ENCODE measurements at regions not wholly inside any gene's neighbourhood (a gene's known extent, or its start where the extent isn't known, plus 50 kb on each side); places are given as distances from the start of the nearest gene placed in this dataset.

DNA sequence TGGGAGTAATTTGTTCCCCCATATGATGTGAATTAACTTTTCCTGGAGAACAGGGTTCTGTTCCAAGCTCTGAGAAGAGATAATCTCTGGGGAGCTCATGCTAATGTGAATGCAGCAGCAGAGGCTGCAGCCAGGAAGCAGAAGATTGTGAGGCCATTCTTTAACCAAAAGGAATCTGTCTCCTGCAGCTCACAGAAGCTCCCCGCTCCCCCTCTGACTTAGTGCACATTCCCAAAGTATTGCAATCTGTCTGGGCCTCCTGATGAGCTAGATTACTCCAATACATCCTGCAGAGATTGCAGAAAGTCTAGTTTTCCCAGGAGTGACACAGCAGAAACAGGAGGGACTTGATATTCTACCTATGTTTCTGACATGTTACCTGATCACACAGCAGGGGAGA lies 420.6 kb upstream of the FAT3 start:
- TF ChIP-seq EZH2 (IDR thresholded peaks at IDR 0.05; ENCODE audit: borderline replicate concordance, low read depth, low read length, severe bottlenecking) = no peak
- TF ChIP-seq, protein P1, sequence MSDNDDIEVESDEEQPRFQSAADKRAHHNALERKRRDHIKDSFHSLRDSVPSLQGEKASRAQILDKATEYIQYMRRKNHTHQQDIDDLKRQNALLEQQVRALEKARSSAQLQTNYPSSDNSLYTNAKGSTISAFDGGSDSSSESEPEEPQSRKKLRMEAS (IDR thresholded peaks at IDR 0.05; ENCODE audit: insufficient read depth, insufficient read length) = no peak
- TF ChIP-seq, protein P2, sequence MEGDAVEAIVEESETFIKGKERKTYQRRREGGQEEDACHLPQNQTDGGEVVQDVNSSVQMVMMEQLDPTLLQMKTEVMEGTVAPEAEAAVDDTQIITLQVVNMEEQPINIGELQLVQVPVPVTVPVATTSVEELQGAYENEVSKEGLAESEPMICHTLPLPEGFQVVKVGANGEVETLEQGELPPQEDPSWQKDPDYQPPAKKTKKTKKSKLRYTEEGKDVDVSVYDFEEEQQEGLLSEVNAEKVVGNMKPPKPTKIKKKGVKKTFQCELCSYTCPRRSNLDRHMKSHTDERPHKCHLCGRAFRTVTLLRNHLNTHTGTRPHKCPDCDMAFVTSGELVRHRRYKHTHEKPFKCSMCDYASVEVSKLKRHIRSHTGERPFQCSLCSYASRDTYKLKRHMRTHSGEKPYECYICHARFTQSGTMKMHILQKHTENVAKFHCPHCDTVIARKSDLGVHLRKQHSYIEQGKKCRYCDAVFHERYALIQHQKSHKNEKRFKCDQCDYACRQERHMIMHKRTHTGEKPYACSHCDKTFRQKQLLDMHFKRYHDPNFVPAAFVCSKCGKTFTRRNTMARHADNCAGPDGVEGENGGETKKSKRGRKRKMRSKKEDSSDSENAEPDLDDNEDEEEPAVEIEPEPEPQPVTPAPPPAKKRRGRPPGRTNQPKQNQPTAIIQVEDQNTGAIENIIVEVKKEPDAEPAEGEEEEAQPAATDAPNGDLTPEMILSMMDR (IDR thresholded peaks at IDR 0.05; ENCODE audit: extremely low read depth in 1 of 2, insufficient read depth in 1 of 2, low read depth in 1 of 2, low read length in 2 of 2) = no peak
- no peak for TF ChIP-seq POLR2AphosphoS5 (IDR thresholded peaks at IDR 0.05; ENCODE audit: insufficient read depth, low read depth, low read length)
- TF ChIP-seq POLR2A (IDR thresholded peaks at IDR 0.05; ENCODE audit: low read depth, low read length) = no peak
- no peak for TF ChIP-seq FOS (IDR thresholded peaks at IDR 0.05; ENCODE audit: borderline replicate concordance, insufficient read depth, low read length)
- no peak for TF ChIP-seq MYC (IDR thresholded peaks at IDR 0.05; ENCODE audit: low read depth, low read length)
- no peak for TF ChIP-seq JUN (IDR thresholded peaks at IDR 0.05; ENCODE audit: borderline replicate concordance, insufficient read depth, insufficient read length, low read depth)

Data from endothelial cell of umbilical vein (primary cell).